ENCODE measurements at regions not wholly inside any gene's neighbourhood (a gene's known extent, or its start where the extent isn't known, plus 50 kb on each side); places are given as distances from the start of the nearest gene placed in this dataset.
"Not testable (repeated sequence)": the region's sequence is repeated elsewhere in the genome, so short reads cannot be mapped to it uniquely, and the experiment has no call there.

DNA sequence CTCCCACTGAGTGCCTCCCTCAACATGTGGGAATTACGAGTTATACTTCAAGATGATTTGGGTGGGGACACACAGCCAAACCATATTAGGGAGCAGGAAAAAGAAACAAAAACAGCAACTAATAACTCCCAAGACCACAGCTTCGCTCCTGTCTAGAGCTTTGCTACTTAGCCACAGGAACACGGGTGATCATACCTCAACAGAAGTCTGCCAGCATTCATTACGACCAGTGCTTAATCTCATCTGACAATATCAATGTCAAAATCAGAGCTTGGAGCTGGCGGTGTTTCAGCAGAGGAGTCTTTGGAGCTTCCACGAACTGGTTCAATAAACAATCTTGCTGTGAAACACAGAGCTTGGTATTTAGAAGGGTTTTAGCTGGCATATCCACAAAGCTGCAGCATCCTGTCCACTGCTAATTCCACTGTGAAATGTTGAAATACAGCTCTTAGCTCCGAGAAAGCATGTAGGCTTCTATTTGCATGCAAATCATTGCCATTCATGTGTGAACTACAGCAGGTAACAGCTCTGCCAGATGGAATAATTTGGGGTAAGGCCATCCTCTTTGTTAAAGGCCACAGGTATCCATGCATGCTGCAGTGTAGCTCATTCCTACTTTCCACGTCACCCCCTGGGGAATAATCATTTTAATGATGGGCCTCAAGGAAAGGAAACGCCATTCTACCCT, 128.4 kb upstream of the GOT2 start:
- H2AFZ ChIP-seq (ENCODE audit: low read depth) = no peak overlapping the region
- POLR2A ChIA-PET = no interaction called here
- H3K4me2 ChIP-seq = no peak overlapping the region
- H3K27ac ChIP-seq (ENCODE audit: low read depth in 2 of 2, low read length in 1 of 2) = no peak overlapping the region
- H3K4me1 ChIP-seq (ENCODE audit: control insufficient read depth in 1 of 2, insufficient read depth in 2 of 2, low read depth in 1 of 2, low read length in 1 of 2) = peaks cover 0 to 8% of the 10 kb centered on the region in 2 experiments; a peak in 2 of 4 replicates
- H3K27me3 ChIP-seq (ENCODE audit: insufficient read depth) = no peaks in the 10 kb centered on the region
- TF ChIP-seq, protein P1, sequence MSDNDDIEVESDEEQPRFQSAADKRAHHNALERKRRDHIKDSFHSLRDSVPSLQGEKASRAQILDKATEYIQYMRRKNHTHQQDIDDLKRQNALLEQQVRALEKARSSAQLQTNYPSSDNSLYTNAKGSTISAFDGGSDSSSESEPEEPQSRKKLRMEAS (IDR thresholded peaks at IDR 0.05; ENCODE audit: low read depth) = no peak
- TF ChIP-seq RXRA (IDR thresholded peaks at IDR 0.05; ENCODE audit: borderline replicate concordance, low read depth) (no peak), SIN3A (IDR thresholded peaks at IDR 0.05; ENCODE audit: borderline replicate concordance, low read depth, low read length) (no peak), GATA2 (CRISPR knock-in tag; IDR thresholded peaks at IDR 0.05) (peak; percentile 40)
- TF ChIP-seq, protein P2, sequence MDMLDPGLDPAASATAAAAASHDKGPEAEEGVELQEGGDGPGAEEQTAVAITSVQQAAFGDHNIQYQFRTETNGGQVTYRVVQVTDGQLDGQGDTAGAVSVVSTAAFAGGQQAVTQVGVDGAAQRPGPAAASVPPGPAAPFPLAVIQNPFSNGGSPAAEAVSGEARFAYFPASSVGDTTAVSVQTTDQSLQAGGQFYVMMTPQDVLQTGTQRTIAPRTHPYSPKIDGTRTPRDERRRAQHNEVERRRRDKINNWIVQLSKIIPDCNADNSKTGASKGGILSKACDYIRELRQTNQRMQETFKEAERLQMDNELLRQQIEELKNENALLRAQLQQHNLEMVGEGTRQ (IDR thresholded peaks at IDR 0.05; ENCODE audit: borderline replicate concordance, low read depth, low read length) = no peak
- TF ChIP-seq, protein P3, sequence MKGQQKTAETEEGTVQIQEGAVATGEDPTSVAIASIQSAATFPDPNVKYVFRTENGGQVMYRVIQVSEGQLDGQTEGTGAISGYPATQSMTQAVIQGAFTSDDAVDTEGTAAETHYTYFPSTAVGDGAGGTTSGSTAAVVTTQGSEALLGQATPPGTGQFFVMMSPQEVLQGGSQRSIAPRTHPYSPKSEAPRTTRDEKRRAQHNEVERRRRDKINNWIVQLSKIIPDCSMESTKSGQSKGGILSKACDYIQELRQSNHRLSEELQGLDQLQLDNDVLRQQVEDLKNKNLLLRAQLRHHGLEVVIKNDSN (IDR thresholded peaks at IDR 0.05; ENCODE audit: borderline replicate concordance, low read depth) = no peak
- TF ChIP-seq, protein P4, sequence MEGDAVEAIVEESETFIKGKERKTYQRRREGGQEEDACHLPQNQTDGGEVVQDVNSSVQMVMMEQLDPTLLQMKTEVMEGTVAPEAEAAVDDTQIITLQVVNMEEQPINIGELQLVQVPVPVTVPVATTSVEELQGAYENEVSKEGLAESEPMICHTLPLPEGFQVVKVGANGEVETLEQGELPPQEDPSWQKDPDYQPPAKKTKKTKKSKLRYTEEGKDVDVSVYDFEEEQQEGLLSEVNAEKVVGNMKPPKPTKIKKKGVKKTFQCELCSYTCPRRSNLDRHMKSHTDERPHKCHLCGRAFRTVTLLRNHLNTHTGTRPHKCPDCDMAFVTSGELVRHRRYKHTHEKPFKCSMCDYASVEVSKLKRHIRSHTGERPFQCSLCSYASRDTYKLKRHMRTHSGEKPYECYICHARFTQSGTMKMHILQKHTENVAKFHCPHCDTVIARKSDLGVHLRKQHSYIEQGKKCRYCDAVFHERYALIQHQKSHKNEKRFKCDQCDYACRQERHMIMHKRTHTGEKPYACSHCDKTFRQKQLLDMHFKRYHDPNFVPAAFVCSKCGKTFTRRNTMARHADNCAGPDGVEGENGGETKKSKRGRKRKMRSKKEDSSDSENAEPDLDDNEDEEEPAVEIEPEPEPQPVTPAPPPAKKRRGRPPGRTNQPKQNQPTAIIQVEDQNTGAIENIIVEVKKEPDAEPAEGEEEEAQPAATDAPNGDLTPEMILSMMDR (IDR thresholded peaks at IDR 0.05) = no peak
- no peaks in the 10 kb centered on the region for H3K9me2 ChIP-seq
- no peaks in the 10 kb centered on the region for H3K79me2 ChIP-seq (ENCODE audit: insufficient read depth)
- CTCF ChIA-PET = no interaction called here
- no peaks in the 10 kb centered on the region for H4K20me1 ChIP-seq (ENCODE audit: insufficient read depth)
- no peak for DNase-seq
- H3F3A ChIP-seq (replicated peaks; ENCODE audit: insufficient read depth) = no peaks in the 10 kb centered on the region
- H3K36me3 ChIP-seq (replicated peaks in 1 of 2; ENCODE audit: control insufficient read depth in 1 of 2, insufficient read depth in 2 of 2, low read length in 1 of 2) = no peaks in the 10 kb centered on the region
- H3K9me3 ChIP-seq = no peaks in the 10 kb centered on the region
- no peak overlapping the region for H3K9ac ChIP-seq
- no peak overlapping the region for H3K4me3 ChIP-seq (ENCODE audit: low read depth in 2 of 2, low read length in 1 of 2)
- 4% methylated on average over 9 of the region's 9 CpGs for WGBS (ENCODE audit: low lambda C conversion rate)

DNA sequence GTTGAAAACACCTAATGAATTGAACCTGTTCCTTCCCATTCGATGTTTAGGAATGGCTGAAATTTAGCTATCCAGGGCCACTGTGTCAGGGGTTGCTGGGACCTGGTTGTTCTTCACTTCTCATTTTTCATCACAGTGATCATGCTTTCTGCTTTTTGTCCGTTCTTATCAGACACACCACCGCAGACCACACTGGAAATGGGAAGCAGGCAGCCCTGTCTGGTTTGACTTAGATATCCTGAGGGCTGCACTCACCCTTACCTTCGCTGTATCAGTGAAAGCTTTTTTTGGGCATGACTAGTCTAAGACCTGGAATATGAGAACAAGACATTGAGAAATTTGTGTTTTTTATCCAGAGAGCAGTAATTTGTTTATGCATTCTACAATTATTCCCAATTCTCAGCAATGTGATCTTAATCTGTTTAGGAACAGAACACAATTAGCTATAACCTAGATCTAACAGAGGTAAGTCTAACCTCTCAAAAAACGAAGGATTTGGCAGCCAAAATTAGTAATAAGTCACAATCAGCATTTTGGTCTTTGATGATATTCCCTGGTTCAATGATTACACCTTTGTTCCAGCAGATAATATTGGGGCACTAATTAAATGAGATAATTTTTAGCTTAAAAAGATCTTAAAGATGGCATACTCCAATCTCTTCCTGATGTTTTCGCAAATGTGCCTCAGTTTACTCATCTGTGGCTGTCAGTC, 126.0 kb upstream of the GOT2 start:
- CTCF ChIA-PET = interaction anchor here (1.2 to 2.2 kb wide), 2 partner anchors 16 to 45 kb away, joined by 4 to 6 read pairs; no protein-coding TSS in a partner anchor

DNA sequence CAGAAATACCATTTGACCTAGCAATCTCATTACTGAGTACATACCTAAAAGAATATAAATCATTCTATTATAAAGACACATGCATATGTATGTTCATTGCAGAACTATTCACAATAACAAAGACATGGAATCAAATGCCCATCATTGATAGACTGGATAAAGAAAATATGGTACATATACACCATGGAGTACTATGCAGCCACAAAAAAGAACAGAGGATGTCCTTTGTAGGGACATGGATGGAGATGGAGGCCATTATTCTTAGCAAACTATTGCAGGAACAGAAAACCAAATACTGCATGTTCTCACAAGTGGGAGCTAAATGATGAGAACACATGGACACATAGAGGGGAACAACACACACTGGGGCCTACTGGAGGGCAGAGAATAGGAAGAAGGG, 124.5 kb upstream of the GOT2 start:
- H3K79me2 ChIP-seq (ENCODE audit: insufficient read depth); H3K9me2 ChIP-seq; H3K4me1 ChIP-seq (ENCODE audit: control insufficient read depth in 1 of 2, insufficient read depth in 2 of 2, low read depth in 1 of 2, low read length in 1 of 2); H2AFZ ChIP-seq (ENCODE audit: low read depth); H3K27ac ChIP-seq (ENCODE audit: low read depth in 2 of 2, low read length in 1 of 2); H3F3A ChIP-seq (replicated peaks; ENCODE audit: insufficient read depth); H3K9ac ChIP-seq; H3K36me3 ChIP-seq (replicated peaks in 1 of 2; ENCODE audit: control insufficient read depth in 1 of 2, insufficient read depth in 2 of 2, low read length in 1 of 2); H3K9me3 ChIP-seq; H4K20me1 ChIP-seq (ENCODE audit: insufficient read depth); DNase-seq; POLR2A ChIA-PET; H3K4me2 ChIP-seq; H3K27me3 ChIP-seq (ENCODE audit: insufficient read depth); H3K4me3 ChIP-seq (ENCODE audit: low read depth in 2 of 2, low read length in 1 of 2): not testable (repeated sequence)
- CTCF ChIA-PET = interaction anchor here (0.7 kb wide), 1 partner anchor 20 kb away, joined by 3 read pairs; no protein-coding TSS in a partner anchor

More for the DNA sequence above, 126.0 kb upstream of the GOT2 start:
- POLR2A ChIA-PET = no interaction called here
- no peaks in the 10 kb centered on the region for H4K20me1 ChIP-seq (ENCODE audit: insufficient read depth)
- no peak overlapping the region for H2AFZ ChIP-seq (ENCODE audit: low read depth)
- WGBS (ENCODE audit: low lambda C conversion rate) = 6% methylated on average over 6 of the region's 6 CpGs
- H3K9ac ChIP-seq = no peak overlapping the region
- no peaks in the 10 kb centered on the region for H3K27me3 ChIP-seq (ENCODE audit: insufficient read depth)
- H3F3A ChIP-seq (replicated peaks; ENCODE audit: insufficient read depth) = no peaks in the 10 kb centered on the region
- no peak overlapping the region for H3K4me2 ChIP-seq
- H3K9me3 ChIP-seq = no peaks in the 10 kb centered on the region
- H3K9me2 ChIP-seq = no peaks in the 10 kb centered on the region
- no peaks in the 10 kb centered on the region for H3K36me3 ChIP-seq (replicated peaks in 1 of 2; ENCODE audit: control insufficient read depth in 1 of 2, insufficient read depth in 2 of 2, low read length in 1 of 2)
- H3K79me2 ChIP-seq (ENCODE audit: insufficient read depth) = no peaks in the 10 kb centered on the region
- TF ChIP-seq JUND (IDR thresholded peaks at IDR 0.05) = no peak
- TF ChIP-seq GATA2 (CRISPR knock-in tag; IDR thresholded peaks at IDR 0.05) = peak; percentile 90
- TF ChIP-seq RCOR1 (IDR thresholded peaks at IDR 0.05; ENCODE audit: low read length) = peak; percentile 19; the same call in 1 of the 2 replicates
- peak in 1 of 2 experiments; percentile 58; a peak in 1 of 4 replicates for TF ChIP-seq EP300 (IDR thresholded peaks at IDR 0.05; ENCODE audit: borderline replicate concordance in 1 of 2, low read depth in 1 of 2, low read length in 1 of 2)
- H3K4me1 ChIP-seq (ENCODE audit: control insufficient read depth in 1 of 2, insufficient read depth in 2 of 2, low read depth in 1 of 2, low read length in 1 of 2) = peaks cover 0 to 8% of the 10 kb centered on the region in 2 experiments; a peak in 2 of 4 replicates
- no peak overlapping the region for H3K27ac ChIP-seq (ENCODE audit: low read depth in 2 of 2, low read length in 1 of 2)
- DNase-seq = peak; percentile 49
- no peak overlapping the region for H3K4me3 ChIP-seq (ENCODE audit: low read depth in 2 of 2, low read length in 1 of 2)

Data from SK-N-SH (cell line).